ENCODE measurements at regions not wholly inside any gene's neighbourhood (a gene's known extent, or its start where the extent isn't known, plus 50 kb on each side); places are given as distances from the start of the nearest gene placed in this dataset.

DNA sequence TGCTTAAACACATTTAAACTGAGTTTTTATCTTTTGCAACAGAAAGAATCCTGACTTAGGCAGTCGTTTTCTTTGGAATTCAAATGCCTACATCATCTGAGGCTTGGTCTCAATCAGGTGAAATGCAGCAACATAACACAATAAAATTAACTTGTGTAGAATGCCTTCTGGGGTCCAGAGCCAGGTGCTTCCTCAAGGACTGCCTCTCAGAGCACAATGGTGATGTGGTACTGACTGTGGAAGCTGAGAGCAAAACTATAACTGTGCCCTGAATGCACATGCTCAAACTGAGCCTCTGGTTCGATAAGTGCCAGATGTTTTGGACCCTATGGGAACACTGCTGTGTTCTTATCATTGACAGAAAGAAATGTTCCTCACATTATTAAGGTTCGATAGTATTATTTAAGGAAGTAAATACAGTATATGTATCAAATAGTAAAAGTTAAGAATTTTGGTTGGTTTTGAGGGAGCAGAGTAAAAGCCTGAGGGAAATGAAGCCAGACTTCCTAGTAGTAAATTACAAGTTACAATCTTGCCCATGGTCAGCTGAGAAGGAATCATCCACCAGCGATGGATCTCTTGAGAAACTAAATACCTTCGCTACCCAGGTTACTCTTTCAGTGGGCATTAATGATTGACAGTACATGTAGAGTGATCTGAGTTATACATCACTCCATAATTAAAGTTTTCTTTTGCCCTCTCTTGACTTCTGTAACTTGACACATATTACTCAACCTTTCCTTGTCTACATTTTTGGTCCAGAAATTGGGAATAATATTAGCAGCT is 122.9 kb upstream of the ATP2B1 start:
- no peak overlapping the region for H3K27ac ChIP-seq
- H3K4me1 ChIP-seq, result no peaks in the 10 kb centered on the region
- TF ChIP-seq POLR2A (IDR thresholded peaks at IDR 0.05), result no peak
- TF ChIP-seq, protein P1, sequence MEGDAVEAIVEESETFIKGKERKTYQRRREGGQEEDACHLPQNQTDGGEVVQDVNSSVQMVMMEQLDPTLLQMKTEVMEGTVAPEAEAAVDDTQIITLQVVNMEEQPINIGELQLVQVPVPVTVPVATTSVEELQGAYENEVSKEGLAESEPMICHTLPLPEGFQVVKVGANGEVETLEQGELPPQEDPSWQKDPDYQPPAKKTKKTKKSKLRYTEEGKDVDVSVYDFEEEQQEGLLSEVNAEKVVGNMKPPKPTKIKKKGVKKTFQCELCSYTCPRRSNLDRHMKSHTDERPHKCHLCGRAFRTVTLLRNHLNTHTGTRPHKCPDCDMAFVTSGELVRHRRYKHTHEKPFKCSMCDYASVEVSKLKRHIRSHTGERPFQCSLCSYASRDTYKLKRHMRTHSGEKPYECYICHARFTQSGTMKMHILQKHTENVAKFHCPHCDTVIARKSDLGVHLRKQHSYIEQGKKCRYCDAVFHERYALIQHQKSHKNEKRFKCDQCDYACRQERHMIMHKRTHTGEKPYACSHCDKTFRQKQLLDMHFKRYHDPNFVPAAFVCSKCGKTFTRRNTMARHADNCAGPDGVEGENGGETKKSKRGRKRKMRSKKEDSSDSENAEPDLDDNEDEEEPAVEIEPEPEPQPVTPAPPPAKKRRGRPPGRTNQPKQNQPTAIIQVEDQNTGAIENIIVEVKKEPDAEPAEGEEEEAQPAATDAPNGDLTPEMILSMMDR (IDR thresholded peaks at IDR 0.05), result no peak
- no peak overlapping the region for H3K4me3 ChIP-seq
- H3K9me3 ChIP-seq, result no peaks in the 10 kb centered on the region
- H3K27me3 ChIP-seq, result no peaks in the 10 kb centered on the region
- DNase-seq, result no peak
- 78 to 82% methylated on average over 5 of the region's 5 CpGs for WGBS, 2 donors
- no peaks in the 10 kb centered on the region for H3K36me3 ChIP-seq
- intact Hi-C loops (cut with DNase I), result no loop called here

DNA sequence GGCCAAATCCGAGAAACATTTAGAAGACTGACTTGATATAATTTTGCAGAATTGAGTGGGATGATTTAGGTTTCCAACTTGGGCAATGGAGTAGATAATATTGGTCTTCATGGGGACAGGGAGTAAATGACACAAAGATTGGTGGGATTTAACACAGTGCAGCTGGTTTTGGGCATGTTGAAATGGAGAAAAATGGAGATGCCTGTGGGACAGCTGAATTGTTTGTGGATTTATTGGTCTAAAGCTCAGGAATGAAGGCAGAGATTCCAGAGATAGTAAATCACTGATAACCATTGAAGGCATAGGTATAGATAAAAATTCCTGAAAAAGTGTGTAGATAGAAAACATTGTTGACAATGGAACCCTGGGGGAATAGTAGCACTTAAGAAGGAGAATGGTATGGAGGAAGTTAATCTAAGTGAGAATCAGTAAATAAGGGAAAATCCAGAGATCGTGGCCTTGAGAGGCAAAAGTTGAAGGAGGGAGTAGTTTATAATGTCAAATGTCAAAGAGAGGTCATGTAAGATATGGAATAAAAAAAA is 120.9 kb upstream of the ATP2B1 start:
- no peak for DNase-seq
- no peaks in the 10 kb centered on the region for H3K4me1 ChIP-seq
- no peak overlapping the region for H3K4me3 ChIP-seq
- H3K36me3 ChIP-seq, result no peaks in the 10 kb centered on the region
- H3K9me3 ChIP-seq, result no peaks in the 10 kb centered on the region
- H3K27ac ChIP-seq, result no peak overlapping the region
- no peak for TF ChIP-seq POLR2A (IDR thresholded peaks at IDR 0.05)
- TF ChIP-seq, protein P1 (IDR thresholded peaks at IDR 0.05), result no peak
- WGBS, 2 donors, result 84 to 85% methylated on average over 2 of the region's 2 CpGs
- H3K27me3 ChIP-seq, result no peaks in the 10 kb centered on the region
- intact Hi-C loops (cut with DNase I), result no loop called here

DNA sequence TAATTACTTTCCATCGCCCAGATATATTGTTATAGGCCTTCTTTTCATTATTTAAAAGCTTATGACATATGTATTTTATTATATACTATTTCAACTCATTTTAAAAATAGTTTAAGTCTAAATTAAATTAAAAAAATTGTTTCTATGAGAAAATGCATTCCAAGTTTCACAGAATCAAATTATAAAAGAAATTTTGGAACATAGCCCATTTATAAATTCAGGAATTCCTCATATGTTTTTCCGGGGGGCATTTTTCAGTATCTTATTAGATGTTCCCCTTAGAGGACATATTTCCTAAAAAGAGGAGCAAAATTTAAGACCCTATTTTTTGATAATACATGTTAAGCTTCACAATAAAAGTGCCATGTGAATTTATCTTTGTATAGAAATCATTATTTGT is 119.9 kb upstream of the ATP2B1 start:
- Histone ChIP-seq H3K9me3 (no peaks in the 10 kb centered on the region), H3K4me1 (no peaks in the 10 kb centered on the region), H3K36me3 (no peaks in the 10 kb centered on the region), H3K27me3 (no peaks in the 10 kb centered on the region), H3K27ac (no peak overlapping the region), H3K4me3 (no peak overlapping the region)
- DNase-seq, result no peak
- WGBS, 2 donors, result 75 to 80% methylated on average over 2 of the region's 2 CpGs
- intact Hi-C loops (cut with DNase I), result no loop called here
- TF ChIP-seq, protein P1 (IDR thresholded peaks at IDR 0.05), result no peak
- no peak for TF ChIP-seq POLR2A (IDR thresholded peaks at IDR 0.05)

DNA sequence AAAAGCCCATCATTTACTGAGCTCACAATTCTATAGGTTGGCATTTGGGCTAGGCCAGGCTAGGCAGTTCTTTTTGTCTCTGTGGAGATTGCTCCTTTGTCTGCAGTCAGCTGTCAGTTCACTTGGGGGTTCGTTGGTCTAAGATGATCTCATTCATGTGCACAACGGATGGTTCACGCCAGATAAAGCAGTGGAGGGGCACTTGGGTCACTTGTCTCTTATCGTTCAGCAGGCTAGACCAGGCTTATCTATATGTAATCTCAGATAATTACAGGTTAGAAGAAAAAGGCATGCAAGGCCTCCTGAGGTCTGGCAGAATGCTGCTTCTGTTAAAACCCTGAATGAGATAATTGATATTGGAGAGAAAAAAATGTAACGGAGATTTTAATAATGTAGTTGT is 119.0 kb upstream of the ATP2B1 start:
- Histone ChIP-seq H3K4me3 (no peak overlapping the region), H3K4me1 (no peaks in the 10 kb centered on the region), H3K27me3 (no peaks in the 10 kb centered on the region), H3K27ac (no peak overlapping the region), H3K9me3 (no peaks in the 10 kb centered on the region), H3K36me3 (no peaks in the 10 kb centered on the region)
- WGBS, 2 donors, result 76 to 87% methylated on average over 5 of the region's 5 CpGs
- TF ChIP-seq POLR2A (IDR thresholded peaks at IDR 0.05), result no peak
- TF ChIP-seq, protein P1 (IDR thresholded peaks at IDR 0.05), result no peak
- intact Hi-C loops (cut with DNase I), result no loop called here
- DNase-seq, result no peak

DNA sequence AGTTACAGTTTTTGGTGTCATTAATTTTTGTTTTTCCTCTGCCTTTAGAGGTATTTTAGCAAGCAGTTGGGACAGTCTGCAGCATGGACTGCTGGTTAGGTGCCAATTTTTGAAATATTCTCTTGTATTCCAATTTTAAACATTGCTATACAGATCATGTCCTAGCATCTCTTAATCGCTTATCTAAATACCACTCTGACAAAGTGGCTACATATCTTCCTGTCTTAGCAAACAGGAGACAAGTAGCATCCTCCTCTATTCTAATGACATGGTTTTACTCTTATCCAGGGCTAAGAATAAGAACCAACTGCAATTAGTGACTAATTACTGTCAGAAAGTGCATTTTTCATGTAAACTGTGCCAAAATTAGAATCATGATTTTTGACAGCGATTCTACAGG is 117.8 kb upstream of the ATP2B1 start:
- intact Hi-C loops (cut with DNase I), result no loop called here
- H3K27me3 ChIP-seq, result no peaks in the 10 kb centered on the region
- H3K9me3 ChIP-seq, result no peaks in the 10 kb centered on the region
- no peaks in the 10 kb centered on the region for H3K4me1 ChIP-seq
- H3K4me3 ChIP-seq, result no peak overlapping the region
- DNase-seq, result no peak
- H3K27ac ChIP-seq, result no peak overlapping the region
- H3K36me3 ChIP-seq, result no peaks in the 10 kb centered on the region
- TF ChIP-seq, protein P1 (IDR thresholded peaks at IDR 0.05), result no peak
- no peak for TF ChIP-seq POLR2A (IDR thresholded peaks at IDR 0.05)
- 74 to 93% methylated on average over 2 of the region's 2 CpGs for WGBS, 2 donors
